Effector memory CD8-positive, alpha-beta T cell (primary cell): ENCODE measurements at regions not wholly inside any gene's neighbourhood (a gene's known extent, or its start where the extent isn't known, plus 50 kb on each side); places are given as distances from the start of the nearest gene placed in this dataset.

Experiments
- ATAC-seq: fragments of 150-1000 bp; cut with Tn5 transposase; replicated peaks from 2 replicates; pipeline ENCODE4 v1.10.0; 2021; ENCODE audit warnings: mild to moderate bottlenecking, moderate library complexity
- DNase-seq, 3 experiments: peaks; one replicate each; pipeline ENCODE4 v3.0.0; 2021
- H3K27ac Mint-ChIP-seq, 2 donors: one replicate each; pipeline ENCODE4 v1.8.0; 2022; ENCODE audit warnings: mild to moderate bottlenecking in 2 of 2, mixed read lengths in 2 of 2, moderate library complexity in 2 of 2
- H3K27me3 Mint-ChIP-seq, 2 donors: one replicate each; pipeline ENCODE4 v1.8.0; 2022; ENCODE audit warnings: mixed read lengths in 2 of 2
- H3K36me3 Mint-ChIP-seq: one replicate; pipeline ENCODE4 v1.8.0; 2022; ENCODE audit warnings: mild to moderate bottlenecking, moderate library complexity, mixed read lengths; ENCODE audit not compliant: insufficient read depth
- H3K4me1 Mint-ChIP-seq, 2 donors: one replicate each; pipeline ENCODE4 v1.8.0; 2022; ENCODE audit warnings: low read depth in 2 of 2, mixed read lengths in 2 of 2
- H3K4me3 Mint-ChIP-seq, 2 donors: one replicate each; pipeline ENCODE4 v1.8.0; 2022; ENCODE audit warnings: mild to moderate bottlenecking in 2 of 2, mixed read lengths in 2 of 2, moderate library complexity in 2 of 2
- H3K9me3 Mint-ChIP-seq, 2 donors: one replicate each; pipeline ENCODE4 v1.8.0; 2022; ENCODE audit warnings: mixed read lengths in 2 of 2

- peaks cover 48 to 51% of the 10 kb centered on the region in 2 donors for H3K27me3 Mint-ChIP-seq
- no peaks in the 10 kb centered on the region for H3K9me3 Mint-ChIP-seq
- ATAC-seq (no peak), DNase-seq (no peak)
- H3K4me3 Mint-ChIP-seq, result no peak overlapping the region
- H3K4me1 Mint-ChIP-seq, result no peaks in the 10 kb centered on the region
- no peaks in the 10 kb centered on the region for H3K36me3 Mint-ChIP-seq
- no peak overlapping the region for H3K27ac Mint-ChIP-seq
Measured at GRCh38 chr18:76573325-76574025, 78.4 kb upstream of the ZNF516 start.

GRCh38 chr18:76572518-76573247 is 77.6 kb upstream of the ZNF516 start:
- Mint-ChIP-seq H3K4me1 (no peaks in the 10 kb centered on the region), H3K9me3 (no peaks in the 10 kb centered on the region), H3K27me3 (peaks cover 47 to 51% of the 10 kb centered on the region in 2 donors), H3K4me3 (no peak overlapping the region), H3K27ac (no peak overlapping the region), H3K36me3 (no peaks in the 10 kb centered on the region)
- DNase-seq, result no peak
- ATAC-seq, result no peak

- no peak for ATAC-seq
- Mint-ChIP-seq H3K27me3 (peaks cover 55 to 61% of the 10 kb centered on the region in 2 donors), H3K27ac (peak overlapping the region in 1 of 2 donors; percentile 12), H3K4me1 (no peaks in the 10 kb centered on the region), H3K36me3 (no peaks in the 10 kb centered on the region), H3K9me3 (no peaks in the 10 kb centered on the region), H3K4me3 (no peak overlapping the region)
- no peak for DNase-seq
Measured at GRCh38 chr18:76571689-76572088, 76.6 kb upstream of the ZNF516 start.

GRCh38 chr18:76570856-76571255 is 75.8 kb upstream of the ZNF516 start:
- no peak overlapping the region for H3K4me3 Mint-ChIP-seq
- H3K27me3 Mint-ChIP-seq, result peaks cover 52 to 69% of the 10 kb centered on the region in 2 donors
- DNase-seq (no peak), ATAC-seq (no peak)
- no peaks in the 10 kb centered on the region for H3K36me3 Mint-ChIP-seq
- no peaks in the 10 kb centered on the region for H3K4me1 Mint-ChIP-seq
- no peak overlapping the region for H3K27ac Mint-ChIP-seq
- H3K9me3 Mint-ChIP-seq, result peaks cover 0 to under 1% of the 10 kb centered on the region in 2 donors

GRCh38 chr18:76569644-76570419 is 74.8 kb upstream of the ZNF516 start:
- Mint-ChIP-seq H3K27ac (no peak overlapping the region), H3K27me3 (peaks cover 54 to 70% of the 10 kb centered on the region in 2 donors), H3K36me3 (no peaks in the 10 kb centered on the region), H3K9me3 (peaks cover 0 to 2% of the 10 kb centered on the region in 2 donors), H3K4me3 (no peak overlapping the region), H3K4me1 (no peaks in the 10 kb centered on the region)
- ATAC-seq, result no peak
- no peak for DNase-seq

- no peak overlapping the region for H3K4me3 Mint-ChIP-seq
- ATAC-seq, result no peak
Measured at GRCh38 chr18:76568731-76569130, 73.7 kb upstream of the ZNF516 start.

GRCh38 chr18:76567835-76568445 is 72.9 kb upstream of the ZNF516 start:
- Mint-ChIP-seq H3K4me3 (no peak overlapping the region), H3K36me3 (no peaks in the 10 kb centered on the region), H3K9me3 (peaks cover 0 to 2% of the 10 kb centered on the region in 2 donors), H3K4me1 (no peaks in the 10 kb centered on the region), H3K27ac (no peak overlapping the region), H3K27me3 (peaks cover 48 to 68% of the 10 kb centered on the region in 2 donors)
- ATAC-seq (no peak), DNase-seq (no peak)

More at GRCh38 chr18:76568731-76569130, 73.7 kb upstream of the ZNF516 start:
- no peaks in the 10 kb centered on the region for H3K36me3 Mint-ChIP-seq
- H3K9me3 Mint-ChIP-seq, result peaks cover 0 to 2% of the 10 kb centered on the region in 2 donors
- DNase-seq, result no peak
- H3K27me3 Mint-ChIP-seq, result peaks cover 54 to 70% of the 10 kb centered on the region in 2 donors
- H3K27ac Mint-ChIP-seq, result no peak overlapping the region
- no peaks in the 10 kb centered on the region for H3K4me1 Mint-ChIP-seq

- no peaks in the 10 kb centered on the region for H3K4me1 Mint-ChIP-seq
- H3K9me3 Mint-ChIP-seq, result peaks cover 0 to 2% of the 10 kb centered on the region in 2 donors
- H3K4me3 Mint-ChIP-seq, result no peak overlapping the region
- H3K36me3 Mint-ChIP-seq, result no peaks in the 10 kb centered on the region
- DNase-seq (no peak), ATAC-seq (no peak)
- peaks cover 42 to 67% of the 10 kb centered on the region in 2 donors for H3K27me3 Mint-ChIP-seq
- H3K27ac Mint-ChIP-seq, result no peak overlapping the region
Measured at GRCh38 chr18:76566987-76567386, 71.9 kb upstream of the ZNF516 start.

GRCh38 chr18:76565238-76566173 is 70.5 kb upstream of the ZNF516 start:
- DNase-seq (no peak), ATAC-seq (no peak)
- Mint-ChIP-seq H3K4me1 (no peaks in the 10 kb centered on the region), H3K9me3 (peaks cover 0 to 2% of the 10 kb centered on the region in 2 donors), H3K36me3 (no peaks in the 10 kb centered on the region), H3K27me3 (peaks cover 36 to 69% of the 10 kb centered on the region in 2 donors), H3K4me3 (peak overlapping the region in 1 of 2 donors; percentile 4), H3K27ac (no peak overlapping the region)

- H3K4me3 Mint-ChIP-seq, result no peak overlapping the region
- peaks cover 0 to 2% of the 10 kb centered on the region in 2 donors for H3K9me3 Mint-ChIP-seq
- no peaks in the 10 kb centered on the region for H3K4me1 Mint-ChIP-seq
- no peaks in the 10 kb centered on the region for H3K36me3 Mint-ChIP-seq
- no peak overlapping the region for H3K27ac Mint-ChIP-seq
- ATAC-seq (no peak), DNase-seq (no peak)
- peaks cover 37 to 70% of the 10 kb centered on the region in 2 donors for H3K27me3 Mint-ChIP-seq
Measured at GRCh38 chr18:76564655-76565237, 69.7 kb upstream of the ZNF516 start.

- no peak for DNase-seq
- peaks cover 36 to 70% of the 10 kb centered on the region in 2 donors for H3K27me3 Mint-ChIP-seq
- ATAC-seq, result no peak
Measured at GRCh38 chr18:76564117-76564516, 69.1 kb upstream of the ZNF516 start.

More at GRCh38 chr18:76564117-76564516, 69.1 kb upstream of the ZNF516 start:
- Mint-ChIP-seq H3K27ac (no peak overlapping the region), H3K4me3 (no peak overlapping the region), H3K36me3 (no peaks in the 10 kb centered on the region), H3K9me3 (peaks cover 0 to 2% of the 10 kb centered on the region in 2 donors), H3K4me1 (no peaks in the 10 kb centered on the region)
